NCI-H524 treated with DMSO at 0.1 percent for 48 hours (cell line): ENCODE measurements at regions not wholly inside any gene's neighbourhood (a gene's known extent, or its start where the extent isn't known, plus 50 kb on each side); places are given as distances from the start of the nearest gene placed in this dataset.

Experiments used
- DNase-seq: peaks from one replicate; lab custom pipeline; 2025; lab: John Stamatoyannopoulos, UW

DNA sequence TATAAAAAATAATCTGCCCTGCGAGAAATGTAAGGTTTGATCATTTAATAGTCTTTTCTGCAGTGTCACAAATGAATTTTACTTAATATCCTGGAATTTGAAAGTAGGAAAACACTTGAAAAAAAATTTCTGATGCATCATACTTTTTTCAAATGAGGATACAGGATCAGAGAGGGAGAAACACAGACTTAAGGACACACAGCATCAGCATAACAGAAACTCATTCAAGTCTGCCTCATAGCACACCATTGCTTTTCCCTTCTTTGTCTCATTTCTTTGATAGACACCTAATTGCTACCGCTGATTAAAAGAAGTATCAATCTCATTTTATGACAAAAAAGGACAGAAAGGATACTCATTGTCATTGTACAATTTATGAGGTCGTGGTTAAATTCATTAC is 319.0 kb downstream of the TMEM114 start:
- DNase-seq = no peak

DNA sequence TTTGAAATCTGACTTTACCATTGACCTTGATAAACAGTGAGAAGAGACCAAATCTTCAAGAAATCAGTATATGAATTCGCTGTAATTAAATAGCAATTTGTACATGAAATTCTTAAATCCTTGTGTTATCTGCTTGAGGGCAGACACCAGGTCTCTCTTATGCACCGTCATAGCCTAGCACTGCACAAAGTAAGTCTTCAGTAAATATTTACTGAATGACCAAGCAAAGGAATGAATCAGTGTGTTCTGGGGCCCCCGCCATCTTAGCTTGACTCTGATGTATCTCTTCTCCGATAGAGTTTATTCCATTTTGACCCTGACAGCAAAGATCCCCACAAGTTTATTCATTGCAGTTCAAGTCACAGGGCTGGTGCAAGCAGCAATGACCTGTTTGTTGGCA is 328.0 kb downstream of the TMEM114 start:
- no peak for DNase-seq

DNA sequence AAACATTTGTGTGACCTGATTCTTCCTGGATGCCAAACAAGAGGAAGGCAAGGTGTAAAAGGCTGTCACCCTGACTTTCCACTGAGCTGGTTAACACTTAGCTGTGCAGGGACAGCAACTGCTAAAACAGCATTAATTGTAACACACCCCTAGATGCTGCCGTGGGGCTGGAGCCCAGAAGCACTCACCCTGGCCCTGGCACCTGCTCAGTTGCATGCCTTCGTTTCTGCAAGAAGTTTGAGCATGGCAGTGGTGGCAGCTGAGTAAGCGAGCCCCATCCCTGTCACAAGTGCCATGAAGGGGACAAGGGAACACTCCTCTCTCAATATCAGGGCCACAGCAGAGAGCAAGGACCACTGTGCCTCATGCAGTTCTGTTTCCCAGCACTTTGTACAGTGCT is 330.2 kb downstream of the TMEM114 start:
- DNase-seq = no peak

DNA sequence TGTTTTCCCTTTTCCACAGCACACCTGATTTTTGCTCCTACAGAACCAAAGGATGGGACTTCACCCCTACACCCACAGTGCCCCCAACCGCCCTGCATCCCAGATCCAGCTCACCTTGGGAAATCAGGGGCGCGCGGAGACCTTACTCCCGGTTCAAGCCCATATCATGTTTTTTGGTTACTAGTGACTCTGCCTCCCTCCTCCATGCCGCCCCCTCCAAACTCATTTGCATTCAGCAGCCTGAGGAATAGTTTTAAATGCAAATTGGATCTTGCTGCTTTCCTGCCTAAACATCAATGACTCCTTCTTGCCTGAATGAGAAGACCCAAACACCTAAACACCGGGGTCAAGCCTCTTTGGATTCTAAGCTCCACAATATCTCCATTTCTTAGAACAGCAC is 331.8 kb downstream of the TMEM114 start:
- DNase-seq = no peak

DNA sequence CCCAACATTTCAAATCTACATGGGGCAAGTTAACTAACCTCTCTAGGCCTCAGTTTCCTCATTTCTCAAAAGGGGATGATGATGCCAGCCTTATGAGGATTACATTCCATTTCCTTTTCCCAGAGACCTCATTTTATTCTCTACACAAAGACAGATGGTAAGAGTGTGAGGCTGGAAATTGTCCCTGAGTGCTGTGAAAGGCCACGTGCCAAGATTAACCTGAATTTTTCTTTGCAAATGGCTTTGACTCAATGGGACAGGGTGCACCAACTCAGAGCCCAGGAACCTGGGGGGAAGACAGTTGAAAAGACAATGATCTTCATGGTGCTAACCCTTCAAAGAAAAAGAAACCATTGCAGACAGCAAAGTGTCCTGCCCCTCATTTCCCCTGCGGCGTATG is 332.8 kb downstream of the TMEM114 start:
- no peak for DNase-seq

DNA sequence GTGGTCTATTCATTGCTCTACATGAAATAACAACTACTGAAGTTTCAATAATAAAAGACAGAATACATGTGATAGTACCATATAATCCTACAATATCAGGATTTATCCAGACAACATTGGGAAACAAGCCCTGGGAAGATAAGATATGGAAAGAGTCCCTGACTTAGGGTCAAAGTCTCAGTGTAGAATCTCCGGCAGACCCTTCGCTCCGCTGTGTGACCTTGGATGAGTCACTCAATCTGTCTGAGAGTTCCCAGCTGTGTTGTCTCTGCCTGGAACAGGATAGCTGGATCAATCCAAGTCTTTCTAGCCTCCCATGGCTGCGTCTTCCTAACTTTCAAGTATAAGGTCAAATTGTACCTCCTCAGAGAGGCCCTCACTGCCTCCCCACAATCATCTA is 335.9 kb downstream of the TMEM114 start:
- no peak for DNase-seq

DNA sequence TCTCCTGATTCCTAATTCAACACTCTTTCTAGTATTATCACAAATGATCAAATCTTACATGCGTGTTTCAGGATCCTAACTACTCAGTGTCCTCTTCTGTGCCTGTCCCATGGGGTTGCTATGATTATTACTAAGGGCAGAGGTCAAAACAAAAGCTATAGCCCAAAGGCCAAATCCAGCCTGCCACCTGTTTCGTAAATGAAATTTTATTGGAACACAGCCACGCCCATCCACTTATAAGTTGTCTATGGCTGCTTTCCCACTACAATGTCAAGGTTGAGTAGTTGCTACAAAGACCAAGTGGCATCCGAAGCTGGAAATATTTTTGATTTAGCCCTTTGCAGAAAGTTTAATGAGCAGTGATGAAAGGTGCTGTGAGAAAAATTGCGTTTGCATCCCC is 336.6 kb downstream of the TMEM114 start:
- DNase-seq = no peak

DNA sequence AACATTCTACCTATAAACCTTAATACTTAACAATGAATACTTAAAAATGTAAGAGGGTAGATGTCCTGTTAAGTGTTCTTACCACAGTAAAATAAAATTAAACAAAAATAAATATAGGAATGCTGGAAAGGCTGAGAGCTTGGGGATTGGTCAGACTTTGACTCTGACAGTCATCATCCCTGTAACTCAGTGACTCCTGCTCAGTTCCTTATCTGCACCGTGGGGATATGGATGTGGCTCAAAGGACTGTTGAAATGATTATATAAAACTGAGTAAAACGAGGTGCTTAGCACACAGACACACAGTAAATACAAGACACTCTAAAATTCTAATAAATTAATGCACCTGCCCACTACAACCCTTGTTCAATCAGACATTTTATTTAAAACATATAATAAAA is 338.6 kb downstream of the TMEM114 start:
- DNase-seq = no peak

DNA sequence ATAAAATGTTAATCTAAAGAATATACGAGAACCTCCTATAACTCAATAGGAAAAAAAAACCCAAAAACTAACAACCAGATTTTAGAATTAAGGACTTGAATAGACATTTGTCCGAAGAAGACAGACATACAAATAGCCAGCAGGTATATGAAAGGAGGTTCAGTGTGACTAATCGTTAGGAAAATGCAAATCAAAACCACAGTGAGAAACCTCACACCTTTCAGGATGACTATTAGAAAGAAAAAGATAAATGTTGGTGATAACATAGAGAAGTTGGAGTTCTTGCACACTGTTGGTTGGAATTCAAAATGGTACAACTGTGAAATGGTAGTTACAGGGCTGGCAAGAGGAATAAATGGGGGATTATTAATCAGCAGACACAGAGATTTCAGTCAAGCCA is 339.0 kb downstream of the TMEM114 start:
- DNase-seq = no peak

DNA sequence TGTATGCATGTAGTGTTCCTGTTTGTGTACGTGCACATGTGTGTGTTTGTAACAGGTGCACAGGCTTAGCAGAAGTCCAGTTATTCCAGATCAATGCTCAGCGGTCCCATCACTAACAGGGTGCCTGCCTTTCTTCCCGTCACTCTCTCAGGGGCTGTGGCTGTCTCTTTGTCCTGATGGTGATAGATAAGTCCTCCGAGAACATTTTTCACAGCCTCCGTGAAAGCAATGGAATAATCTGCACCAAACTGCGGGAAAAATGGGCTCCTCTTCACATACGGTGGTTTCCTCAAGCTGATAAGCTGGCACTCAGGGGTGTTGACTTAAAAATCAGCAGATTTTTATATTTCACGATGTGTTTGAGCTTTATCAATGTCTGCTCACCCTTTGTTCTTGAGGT is 342.3 kb downstream of the TMEM114 start:
- no peak for DNase-seq

DNA sequence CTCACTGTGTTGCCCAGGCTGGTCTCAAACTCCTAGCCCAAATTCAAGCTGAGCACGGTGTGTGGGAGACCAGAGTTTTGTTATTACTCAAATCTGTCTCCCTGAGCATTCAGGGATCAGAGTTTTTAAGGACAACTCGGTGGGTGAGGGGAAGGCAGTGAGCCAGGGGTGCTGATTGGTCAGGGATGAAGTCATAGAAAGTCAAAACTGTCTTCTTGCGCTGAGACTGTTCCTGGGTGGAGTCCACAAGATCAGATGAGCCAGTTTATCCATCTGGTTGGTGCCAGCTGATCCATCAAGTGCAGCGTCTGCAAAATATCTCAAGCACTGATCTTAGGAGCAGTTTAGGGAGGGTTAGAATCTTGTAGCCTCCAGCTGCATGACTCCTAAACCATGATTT is 346.3 kb downstream of the TMEM114 start:
- DNase-seq = no peak

DNA sequence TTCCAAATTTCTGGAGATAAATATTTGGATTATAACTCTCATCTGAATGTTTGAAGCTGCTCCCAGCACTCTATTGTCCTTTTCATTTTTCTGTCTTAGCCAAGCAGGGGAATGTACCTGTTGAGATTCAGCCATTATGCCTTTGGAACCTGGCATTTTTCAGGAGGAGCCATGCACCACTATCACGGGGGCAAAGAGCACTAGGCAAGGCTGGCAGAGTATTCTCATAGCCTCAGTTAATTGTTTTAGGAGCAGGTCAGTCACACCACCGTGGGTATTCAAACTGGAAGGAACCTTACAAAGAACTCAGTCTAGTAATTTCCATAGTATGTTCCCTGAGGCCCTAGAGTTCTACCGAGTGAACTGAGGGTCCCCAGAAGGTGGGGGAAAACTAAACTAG is 348.9 kb downstream of the TMEM114 start:
- DNase-seq = no peak

DNA sequence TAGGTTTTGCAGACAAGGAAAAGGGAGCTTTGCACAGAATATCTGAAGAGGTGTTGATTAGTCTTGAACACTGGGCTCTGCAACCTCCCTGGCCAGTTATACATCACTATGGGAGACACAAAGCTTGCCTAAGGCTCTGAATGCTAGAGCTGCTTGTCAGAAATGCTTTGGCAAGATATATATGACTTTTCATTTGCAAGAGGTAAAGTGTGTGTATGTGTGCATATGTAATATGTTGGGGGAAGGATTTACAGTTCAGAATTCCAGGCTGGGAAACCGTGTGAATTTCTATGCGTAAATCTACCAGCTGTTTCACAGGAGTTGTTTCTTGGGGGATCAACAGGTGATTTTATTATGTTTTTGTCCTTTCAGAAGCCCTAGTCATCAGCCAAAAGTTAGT is 350.9 kb downstream of the TMEM114 start:
- DNase-seq = no peak

DNA sequence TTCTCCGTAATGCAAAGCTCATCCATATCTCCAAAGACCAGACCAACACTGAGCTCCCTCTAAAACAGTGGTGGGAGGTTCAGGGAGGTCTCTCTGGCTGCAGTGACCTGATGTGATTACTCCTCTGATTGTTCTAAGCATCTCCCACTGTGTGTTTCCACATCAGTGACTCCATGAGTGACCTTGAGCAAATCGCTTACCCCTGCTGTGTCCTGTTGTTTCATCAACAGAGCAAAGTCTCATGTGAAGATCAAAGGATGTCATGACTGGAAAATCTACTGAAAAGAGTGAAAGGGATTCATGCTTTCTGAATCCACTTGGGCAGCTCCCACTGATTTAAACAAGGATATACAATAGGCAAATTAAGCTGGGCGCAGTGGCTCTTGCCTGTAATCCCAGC is 352.9 kb downstream of the TMEM114 start:
- no peak for DNase-seq

DNA sequence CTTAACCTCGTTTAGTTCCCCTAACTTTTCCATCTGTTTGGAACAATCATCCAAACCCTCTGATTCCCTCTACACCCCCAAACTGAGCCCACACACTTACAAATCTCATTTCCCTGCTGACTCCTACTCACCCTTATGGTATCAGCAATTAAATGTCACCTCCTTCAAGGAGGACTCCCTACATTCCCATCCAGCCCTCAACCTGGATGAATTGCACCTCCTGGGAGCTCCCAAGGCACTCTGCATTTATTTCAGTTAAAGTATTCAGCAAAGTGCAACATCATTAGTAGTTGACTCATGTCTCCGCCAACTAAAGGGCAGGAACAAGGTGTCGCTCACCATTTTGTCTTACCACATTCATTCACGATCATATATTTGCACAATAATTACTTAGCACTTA is 353.5 kb downstream of the TMEM114 start:
- DNase-seq = no peak

DNA sequence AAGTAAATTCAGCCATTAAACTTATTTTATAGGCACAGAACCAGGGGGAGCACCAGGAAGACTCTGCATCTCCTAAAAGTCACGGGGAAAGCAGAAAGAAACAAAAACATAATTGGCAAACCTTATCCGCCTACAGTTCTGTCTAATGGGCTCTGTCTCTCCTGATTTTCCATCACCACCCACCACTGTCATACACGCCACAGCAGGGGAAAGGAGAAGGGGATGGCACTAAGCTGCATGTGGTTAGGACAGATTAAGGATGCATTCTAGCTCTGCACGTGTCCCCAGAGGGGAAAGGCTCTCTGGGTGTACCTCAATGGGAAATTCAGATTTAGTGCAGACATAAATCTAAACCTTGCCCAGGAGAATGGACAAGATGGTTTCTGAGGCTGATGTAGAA is 359.8 kb downstream of the TMEM114 start:
- DNase-seq = no peak

DNA sequence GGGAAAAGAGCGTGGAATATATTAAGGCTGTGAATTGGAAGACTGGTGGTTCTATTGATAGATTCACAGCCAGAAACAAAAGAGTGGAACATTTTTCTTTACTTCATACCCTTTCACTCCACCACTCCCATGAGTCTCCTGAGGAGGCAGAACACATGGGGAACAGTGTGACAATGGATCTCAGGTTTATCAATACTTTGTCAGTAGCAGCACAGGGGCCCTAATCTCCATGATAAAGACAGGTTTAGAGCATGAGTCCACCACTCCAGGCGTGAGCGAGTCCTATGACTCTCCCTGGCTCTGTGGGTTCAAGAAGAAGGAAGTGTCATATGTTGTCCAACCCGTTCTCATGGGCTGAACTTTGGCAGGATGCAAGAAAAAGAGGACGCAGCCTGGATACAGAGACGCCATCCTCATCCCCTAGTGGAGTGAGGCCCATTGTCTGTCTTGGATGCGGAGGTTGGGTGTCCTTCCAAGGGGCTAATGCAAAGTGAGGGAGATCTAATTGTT is 361.2 kb downstream of the TMEM114 start:
- no peak for DNase-seq

DNA sequence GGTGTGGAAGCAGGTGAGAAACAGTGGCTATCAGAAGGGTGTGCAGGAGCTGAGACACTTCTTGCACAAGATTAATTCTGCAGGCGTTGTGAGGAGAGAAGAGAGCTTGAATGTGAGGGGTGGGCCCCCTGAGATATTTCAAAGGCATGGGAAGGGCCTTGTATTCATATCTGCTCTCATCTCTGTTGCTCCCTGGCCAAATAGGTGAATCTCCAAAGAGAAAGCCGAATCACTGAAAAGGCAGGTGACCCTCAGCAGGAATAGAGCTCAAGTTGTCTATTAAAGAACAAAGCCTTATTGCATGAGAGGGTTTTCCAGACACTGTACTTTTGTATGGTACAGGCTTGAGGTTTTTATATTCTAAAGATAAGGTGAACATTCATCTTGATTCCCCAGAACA is 373.1 kb downstream of the TMEM114 start:
- no peak for DNase-seq

DNA sequence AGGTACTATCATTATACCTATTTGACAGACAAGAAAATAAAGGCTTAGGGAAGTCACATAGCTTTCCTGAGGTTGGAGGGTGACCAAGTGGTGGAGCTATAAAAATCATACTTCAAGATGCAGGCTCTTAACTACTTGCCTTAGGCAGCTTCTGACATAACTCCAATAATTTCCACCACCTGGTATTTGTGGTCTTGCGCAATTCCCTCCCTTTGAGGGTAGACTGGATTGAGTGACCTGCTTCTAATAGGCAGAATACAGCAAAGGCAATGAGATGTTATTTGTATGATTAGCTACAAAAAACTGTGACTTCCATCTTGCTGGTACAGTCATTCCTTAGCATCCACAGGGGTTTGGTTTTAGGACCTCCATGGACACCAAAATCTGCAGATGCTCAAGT is 385.5 kb downstream of the TMEM114 start:
- no peak for DNase-seq

DNA sequence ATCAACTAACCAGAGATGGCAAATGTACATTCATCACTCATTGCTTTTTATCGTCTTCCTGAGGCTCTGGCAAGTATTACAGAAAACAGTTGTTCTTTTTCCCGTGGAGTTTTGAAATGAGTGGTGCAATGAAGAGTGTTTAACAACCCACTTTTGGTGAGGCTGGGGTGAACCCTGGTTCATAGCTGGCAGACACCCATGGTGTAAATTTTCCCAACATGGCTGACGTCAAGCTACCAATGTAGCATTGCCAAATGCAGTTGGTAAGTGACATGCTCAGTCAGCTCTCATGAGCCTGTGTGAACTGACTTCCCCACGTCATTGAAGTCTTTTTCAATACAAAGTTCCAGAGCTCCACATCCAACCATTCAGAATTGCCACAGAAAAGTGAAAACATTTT is 386.2 kb downstream of the TMEM114 start:
- DNase-seq = no peak

DNA sequence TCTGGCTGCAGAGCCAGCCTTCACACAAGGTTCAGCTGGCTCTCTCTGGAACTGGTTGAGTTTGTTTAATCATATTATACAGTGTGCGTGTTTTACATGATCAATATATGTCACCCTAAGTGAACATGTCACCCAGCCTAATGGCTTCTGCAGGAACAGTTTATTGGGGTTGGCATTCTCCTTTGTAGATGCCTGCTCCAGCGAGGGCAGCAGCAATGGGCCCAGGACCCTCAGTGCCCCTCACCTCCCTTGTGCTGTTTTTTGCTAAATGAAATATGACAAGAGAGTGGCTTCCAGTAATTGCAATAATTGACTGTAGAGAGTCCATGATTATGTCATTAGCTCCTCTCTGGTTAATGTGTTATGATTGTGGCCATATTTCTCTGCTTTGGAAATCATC is 387.2 kb downstream of the TMEM114 start:
- DNase-seq = no peak

DNA sequence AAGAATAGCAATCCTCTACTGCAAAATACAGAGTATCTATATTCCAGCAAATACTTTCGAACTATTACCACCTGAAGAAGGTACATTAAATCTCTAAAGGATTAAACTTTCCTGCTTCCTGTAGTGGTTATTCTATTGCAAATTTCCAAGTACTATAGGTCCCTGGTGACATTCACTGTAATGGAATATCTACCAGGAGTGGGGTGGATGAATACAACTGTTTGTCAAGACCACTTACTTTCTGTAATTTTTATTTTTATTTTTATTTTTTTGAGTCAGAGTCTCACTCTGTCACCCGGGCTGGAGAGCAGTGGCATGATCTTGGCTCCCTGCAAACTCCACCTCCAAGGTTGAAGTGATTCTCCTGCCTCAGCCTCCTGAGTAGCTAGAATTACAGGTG is 389.5 kb downstream of the TMEM114 start:
- no peak for DNase-seq

DNA sequence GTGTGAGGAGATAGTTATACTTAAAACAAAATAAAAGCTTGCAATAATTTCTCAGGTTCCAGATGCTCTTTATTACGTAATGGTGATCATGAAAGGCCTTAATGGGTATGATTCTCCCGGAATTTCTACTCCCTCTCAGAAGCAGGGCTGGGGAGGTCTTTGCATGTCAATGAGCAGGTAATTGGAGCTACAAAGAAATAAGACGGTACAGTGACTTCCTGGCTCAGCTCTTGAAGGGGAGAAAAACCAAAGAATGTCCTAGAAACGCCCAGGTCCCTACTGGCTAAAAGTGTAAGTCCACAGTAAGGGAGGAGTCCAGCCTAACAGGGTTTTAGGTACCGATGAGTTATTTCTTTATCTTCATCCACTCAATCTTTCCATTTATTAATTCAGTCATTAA is 390.9 kb downstream of the TMEM114 start:
- no peak for DNase-seq

DNA sequence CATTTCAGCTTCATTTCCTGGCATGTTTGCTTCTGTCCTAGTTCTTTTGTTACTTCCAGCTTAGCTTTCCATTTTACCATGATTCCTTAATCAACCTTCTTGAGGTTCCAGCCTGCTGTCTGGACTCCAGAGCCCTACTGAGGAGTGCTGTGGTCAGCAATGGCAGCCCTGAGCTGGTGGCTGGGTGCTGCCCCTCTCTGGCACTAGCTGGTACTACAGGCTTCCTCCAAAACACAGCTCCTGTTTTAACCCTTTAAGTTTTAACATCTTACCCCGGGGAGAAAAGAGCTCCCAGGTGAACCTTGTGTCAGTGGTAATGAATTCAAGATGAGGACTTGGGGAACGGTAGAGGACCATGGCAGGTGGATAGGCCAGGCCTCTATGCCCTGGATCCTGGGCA is 395.5 kb downstream of the TMEM114 start:
- no peak for DNase-seq

DNA sequence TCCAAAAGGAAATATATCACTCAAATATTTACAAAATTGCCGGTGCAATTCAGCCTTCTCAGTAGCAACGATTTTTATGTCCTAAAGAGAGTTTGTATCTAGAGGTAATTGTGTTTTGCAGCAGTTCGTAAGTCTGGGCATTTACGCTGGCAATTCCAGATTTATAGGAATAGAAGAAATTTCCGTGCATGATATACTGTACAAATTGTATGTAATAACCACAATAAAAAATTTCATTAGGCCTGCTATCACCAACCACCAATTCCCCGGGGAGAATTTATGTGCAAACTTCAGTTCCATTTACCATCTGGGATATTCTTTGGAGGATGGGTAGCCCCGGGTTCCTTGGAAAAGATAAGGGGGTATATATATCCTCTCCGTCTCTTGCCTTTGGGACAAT is 401.5 kb downstream of the TMEM114 start:
- no peak for DNase-seq
